A549 (cell line): ENCODE measurements at regions not wholly inside any gene's neighbourhood (a gene's known extent, or its start where the extent isn't known, plus 50 kb on each side); places are given as distances from the start of the nearest gene placed in this dataset.

Source experiments
- ATAC-seq, 2 experiments: fragments of 200-7000 bp in 1 of 2; fragments of >200 bp in 1 of 2; cut with Nextera tagmentation in 1 of 2; cut with Tn5 transposase in 1 of 2; 3 replicates each; pipeline versions ENCODE4 v1.8.0 to v1.9.1; 2018 to 2020; ENCODE audit warnings: mild to moderate bottlenecking in 1 of 2, moderate library complexity in 1 of 2
- CTCF ChIA-PET: fragments of 300-600 bp; sonication (Branson Sonifier 250); formaldehyde crosslinking; extraction: SDS; loops from one replicate; lab custom pipeline; 2021; ENCODE audit warnings: antibody characterized with exemption, inconsistent platforms; lab: Yijun Ruan, JAX
- POLR2A ChIA-PET: fragments of 350-600 bp; formaldehyde crosslinking; extraction: SDS; loops from one replicate; lab custom pipeline; 2021; ENCODE audit warnings: antibody characterized with exemption, inconsistent platforms; lab: Yijun Ruan, JAX
- DNase-seq, 2 experiments: peaks; one replicate each; pipeline versions ENCODE4 v3.0.0 to v3.0.0-alpha.2; 2011 to 2016; ENCODE audit warnings: low read depth in 1 of 2, low spot score in 1 of 2
- FAIRE-seq: peaks from 2 replicates; lab custom pipeline; 2011; peaks lifted over from hg19 to GRCh38; lab: Jason Lieb, UNC
- H3K27ac ChIP-seq, 2 experiments: fragments of >200 bp; sonication (Bioruptor Twin); formaldehyde crosslinking; 3 replicates each; pipeline ENCODE4 v1.5.1; 2016 to 2017
- H3K4me1 ChIP-seq: fragments of >200 bp; sonication (Bioruptor Twin); formaldehyde crosslinking; 3 replicates; pipeline ENCODE4 v1.6.1; 2016
- H3K4me2 ChIP-seq: fragments of >200 bp; sonication (Bioruptor Twin); formaldehyde crosslinking; 3 replicates; pipeline ENCODE4 v1.6.1; 2016
- H3K4me3 ChIP-seq: fragments of >200 bp; sonication (Bioruptor Twin); formaldehyde crosslinking; 3 replicates; pipeline ENCODE4 v1.5.1; 2016
- H3K9me3 ChIP-seq: fragments of >200 bp; sonication (Bioruptor Twin); formaldehyde crosslinking; 3 replicates; pipeline ENCODE4 v1.6.1; 2016
- CBX2 ChIP-seq: fragments of 200-600 bp; sonication (generic); IDR thresholded peaks from 2 replicates; pipeline ENCODE4 v1.6.1; 2016; ENCODE audit warnings: low read depth, mild to moderate bottlenecking, borderline replicate concordance
- CHD2 ChIP-seq: fragments of 150-350 bp; IDR thresholded peaks from 2 replicates; pipeline ENCODE4 v1.6.1; 2014; ENCODE audit warnings: low read length; ENCODE audit not compliant: partially characterized antibody
- CHD4 ChIP-seq: fragments of 200-600 bp; sonication (generic); IDR thresholded peaks from 2 replicates; pipeline ENCODE4 v1.6.1; 2016; ENCODE audit warnings: antibody characterized with exemption, mild to moderate bottlenecking, borderline replicate concordance
- CTCF ChIP-seq: fragments of >200 bp; sonication (Bioruptor Twin); formaldehyde crosslinking; IDR thresholded peaks from 3 replicates; pipeline ENCODE4 v1.5.1; 2016
- EP300 ChIP-seq, 2 experiments: fragments of >200 bp; sonication (Bioruptor Twin); formaldehyde crosslinking; IDR thresholded peaks; 2 replicates in 1 of 2; 3 replicates in 1 of 2; pipeline ENCODE4 v1.6.1; 2016 to 2017
- ESRRA ChIP-seq: fragments of 150-350 bp; IDR thresholded peaks from 2 replicates; pipeline ENCODE4 v1.6.1; 2014; ENCODE audit warnings: mild to moderate bottlenecking, low read length, borderline replicate concordance
- FOSL2 ChIP-seq, 2 experiments: fragments of 450-650 bp in 1 of 2; fragments of >200 bp in 1 of 2; sonication (Bioruptor Twin) in 1 of 2; formaldehyde crosslinking; IDR thresholded peaks; 2 replicates each; pipeline versions ENCODE4 v1.5.0 to v1.6.1; 2016 to 2020; ENCODE audit warnings: mild to moderate bottlenecking in 1 of 2, moderate library complexity in 1 of 2
- HDAC2 ChIP-seq: fragments of 200-600 bp; sonication (generic); IDR thresholded peaks from 2 replicates; pipeline ENCODE4 v1.6.1; 2016
- HES2 ChIP-seq: fragments of >200 bp; sonication (Bioruptor Twin); formaldehyde crosslinking; IDR thresholded peaks from 2 replicates; pipeline ENCODE4 v1.6.1; 2016
- HEYL ChIP-seq: fragments of 250-450 bp; sonication (Bioruptor Pico); IDR thresholded peaks from 2 replicates; pipeline ENCODE4 v1.8.0; 2021; ENCODE audit warnings: mild to moderate bottlenecking, moderate library complexity
- HOXB13 ChIP-seq: fragments of 250-450 bp; sonication (Bioruptor Pico); IDR thresholded peaks from 2 replicates; pipeline ENCODE4 v1.5.0; 2020; ENCODE audit warnings: low read depth, mild to moderate bottlenecking, moderate library complexity
- JUN ChIP-seq, 2 experiments: fragments of >200 bp; sonication (Bioruptor Twin); formaldehyde crosslinking; IDR thresholded peaks; 2 replicates in 1 of 2; 3 replicates in 1 of 2; pipeline ENCODE4 v1.6.1; 2016 to 2017
- MAFK ChIP-seq: fragments of 450-650 bp; IDR thresholded peaks from 2 replicates; pipeline ENCODE4 v1.6.1; 2014; ENCODE audit not compliant: partially characterized antibody
- MAX ChIP-seq: IDR thresholded peaks from 2 replicates; pipeline ENCODE4 v1.6.1; 2012
- MAZ ChIP-seq: fragments of 150-350 bp; IDR thresholded peaks from 2 replicates; pipeline ENCODE4 v1.6.1; 2014; ENCODE audit warnings: antibody characterized with exemption, low read depth, low read length, borderline replicate concordance
- MYC ChIP-seq: IDR thresholded peaks from 2 replicates; pipeline ENCODE4 v1.6.1; 2012; ENCODE audit warnings: mild to moderate bottlenecking, inconsistent platforms, low read length, improper control_type of control experiment, borderline replicate concordance
- NPAS2 ChIP-seq: fragments of 250-450 bp; sonication (Bioruptor Pico); IDR thresholded peaks from 2 replicates; pipeline ENCODE4 v1.8.0; 2022; ENCODE audit warnings: mild to moderate bottlenecking, moderate library complexity, borderline replicate concordance
- PBX3 ChIP-seq: IDR thresholded peaks from 2 replicates; pipeline ENCODE4 v1.6.1; 2012
- POLR2A ChIP-seq: IDR thresholded peaks from 2 replicates; pipeline ENCODE4 v1.6.1; 2012; ENCODE audit warnings: mild to moderate bottlenecking, low read length
- RARB ChIP-seq: fragments of 250-450 bp; sonication (Bioruptor Pico); IDR thresholded peaks from 2 replicates; pipeline ENCODE4 v1.8.0; 2021; ENCODE audit warnings: mild to moderate bottlenecking, moderate library complexity
- RCOR1 ChIP-seq: fragments of 150-350 bp; IDR thresholded peaks from 2 replicates; pipeline ENCODE4 v1.6.1; 2014; ENCODE audit warnings: antibody characterized with exemption, low read length, low read depth
- REST ChIP-seq: fragments of 200-600 bp; sonication (generic); IDR thresholded peaks from 2 replicates; pipeline ENCODE4 v1.6.1; 2016; ENCODE audit warnings: antibody characterized with exemption, mild to moderate bottlenecking, moderate library complexity
- RFX5 ChIP-seq: fragments of 450-650 bp; IDR thresholded peaks from 2 replicates; pipeline ENCODE4 v1.7.1; 2014; ENCODE audit warnings: antibody characterized with exemption, mild to moderate bottlenecking, moderate library complexity
- RNF2 ChIP-seq: fragments of 200-600 bp; sonication (generic); IDR thresholded peaks from 2 replicates; pipeline ENCODE4 v1.6.1; 2016; ENCODE audit warnings: low read depth, mild to moderate bottlenecking, antibody characterized with exemption, moderate library complexity, borderline replicate concordance
- SMC3 ChIP-seq: fragments of >200 bp; sonication (Bioruptor Twin); formaldehyde crosslinking; IDR thresholded peaks from 3 replicates; pipeline ENCODE4 v1.6.1; 2018; ENCODE audit warnings: inconsistent platforms
- TFCP2L1 ChIP-seq: fragments of 250-450 bp; sonication (Bioruptor Pico); IDR thresholded peaks from 2 replicates; pipeline ENCODE4 v1.5.0; 2021; ENCODE audit warnings: mild to moderate bottlenecking
- WGBS: methylation state at CpG from one replicate; pipeline ENCODE4 v1.1.6; 2017; ENCODE audit errors: missing lambda C conversion rate; 5-methylcytosine and 5-hydroxymethylcytosine counted together

- H3K4me3 ChIP-seq = no peak overlapping the region
- ChIA-PET CTCF (interaction anchor here (0.8 kb wide), 1 partner anchor 17 kb away, joined by 3 read pairs; no protein-coding TSS in a partner anchor), POLR2A (no interaction called here)
- ATAC-seq (no peak), DNase-seq (no peak), FAIRE-seq (no peak)
- H3K9me3 ChIP-seq = no peaks in the 10 kb centered on the region
- H3K4me2 ChIP-seq = no peak overlapping the region
- 0% methylated on average over 1 of the region's 1 CpG for WGBS
- no peaks in the 10 kb centered on the region for H3K4me1 ChIP-seq
- no peak for TF ChIP-seq MAX
- TF ChIP-seq NPAS2 (CRISPR knock-in tag) = no peak
- TF ChIP-seq MAZ = no peak
- no peak for TF ChIP-seq RFX5
- TF ChIP-seq ESRRA = no peak
- no peak for TF ChIP-seq RNF2
- no peak for TF ChIP-seq MYC
- TF ChIP-seq JUN (IDR thresholded peaks at IDR 0.05) = no peak
- TF ChIP-seq EP300 (IDR thresholded peaks at IDR 0.05) = no peak
- TF ChIP-seq, all 56 proteins: peak for 0
- no peak overlapping the region for H3K27ac ChIP-seq
These were observed 553.8 kb upstream of the PRMT6 start for GRCh38 chr1:106502659-106503058.

- CTCF ChIA-PET = no interaction called here
- TF ChIP-seq FOSL2 (IDR thresholded peaks at IDR 0.05) (no peak), FOSL2 (CRISPR knock-in tag; IDR thresholded peaks at IDR 0.05) (no peak), CHD4 (no peak), RFX5 (no peak), RARB (CRISPR knock-in tag) (no peak), MAFK (no peak), HDAC2 (no peak), CHD2 (no peak), JUN (IDR thresholded peaks at IDR 0.05) (no peak), SMC3 (no peak), HEYL (no peak), HOXB13 (CRISPR knock-in tag) (no peak), CBX2 (no peak), HES2 (no peak), CTCF (no peak)
- Histone ChIP-seq H3K4me3 (no peak overlapping the region), H3K9me3 (no peaks in the 10 kb centered on the region), H3K27ac (no peak overlapping the region), H3K4me2 (no peak overlapping the region), H3K4me1 (no peaks in the 10 kb centered on the region)
- ATAC-seq (no peak), FAIRE-seq (no peak), DNase-seq (no peak)
- POLR2A ChIA-PET = no interaction called here
- 2% methylated on average over 3 of the region's 3 CpGs for WGBS
These were observed 541.1 kb upstream of the PRMT6 start for GRCh38 chr1:106515375-106515774.

GRCh38 chr1:106517224-106517623 is 539.2 kb upstream of the PRMT6 start:
- H3K4me1 ChIP-seq = no peaks in the 10 kb centered on the region
- no peak overlapping the region for H3K4me3 ChIP-seq
- WGBS = 15% methylated on average over 3 of the region's 3 CpGs
- CTCF ChIA-PET = no interaction called here
- POLR2A ChIA-PET = no interaction called here
- FAIRE-seq (no peak), ATAC-seq (no peak), DNase-seq (no peak)
- H3K27ac ChIP-seq = no peak overlapping the region
- H3K9me3 ChIP-seq = no peaks in the 10 kb centered on the region
- H3K4me2 ChIP-seq = no peak overlapping the region
- no peak for TF ChIP-seq CTCF
- no peak for TF ChIP-seq TFCP2L1 (CRISPR knock-in tag)
- no peak for TF ChIP-seq JUN (IDR thresholded peaks at IDR 0.05)
- no peak for TF ChIP-seq RCOR1
- TF ChIP-seq PBX3 = no peak
- no peak for TF ChIP-seq POLR2A
- no peak for TF ChIP-seq EP300 (IDR thresholded peaks at IDR 0.05)
- no peak for TF ChIP-seq REST
- no peak for TF ChIP-seq FOSL2 (IDR thresholded peaks at IDR 0.05)
- TF ChIP-seq FOSL2 (CRISPR knock-in tag; IDR thresholded peaks at IDR 0.05) = no peak
- TF ChIP-seq MAZ = no peak
